Smooth muscle cell of the brain vasculature (primary cell): ENCODE measurements at regions not wholly inside any gene's neighbourhood (a gene's known extent, or its start where the extent isn't known, plus 50 kb on each side); places are given as distances from the start of the nearest gene placed in this dataset.
"Not testable (repeated sequence)": the region's sequence is repeated elsewhere in the genome, so short reads cannot be mapped to it uniquely, and the experiment has no call there.

Experiments
- DNase-seq: peaks from one replicate; pipeline ENCODE4 v3.0.0-alpha.2; 2012; ENCODE audit warnings: low read depth, low spot score

DNA sequence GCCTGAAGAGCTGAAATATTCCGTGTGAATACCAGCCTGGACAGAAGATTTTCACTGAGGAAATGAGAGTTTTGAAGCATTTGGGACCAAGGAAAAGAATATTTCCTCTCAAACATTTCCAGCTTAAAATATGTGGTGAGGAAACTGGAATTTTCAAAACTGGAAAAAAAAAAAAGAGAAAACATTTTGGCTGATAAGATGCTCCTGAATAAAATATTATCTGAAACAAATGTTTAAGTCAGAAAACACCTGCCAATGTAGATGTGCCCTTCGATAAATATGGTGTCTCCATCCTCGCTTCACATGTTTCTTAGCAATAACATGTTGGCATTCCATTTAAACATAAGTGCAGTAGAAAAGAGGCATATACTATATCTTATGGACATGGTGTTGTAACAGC lies 567.0 kb downstream of the PRKD1 start:
- no peak for DNase-seq

DNA sequence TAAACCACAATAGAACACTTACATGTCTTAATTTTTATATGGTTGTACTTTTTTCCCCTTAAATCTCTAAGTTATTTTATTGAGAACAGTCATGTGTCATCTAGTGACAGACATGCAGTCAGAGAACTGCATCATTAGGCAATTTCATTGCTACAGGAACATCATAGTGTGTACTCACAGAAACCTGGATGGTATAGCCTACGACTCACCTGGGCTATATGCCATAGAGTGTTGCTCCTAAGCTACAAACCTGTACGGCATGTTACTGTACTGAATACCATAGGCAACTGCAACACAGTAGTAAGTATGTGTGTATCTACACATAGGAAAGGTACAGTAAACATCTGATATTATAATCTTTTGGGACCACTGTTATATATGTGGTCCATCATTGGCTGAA lies 557.6 kb downstream of the PRKD1 start:
- DNase-seq = no peak

DNA sequence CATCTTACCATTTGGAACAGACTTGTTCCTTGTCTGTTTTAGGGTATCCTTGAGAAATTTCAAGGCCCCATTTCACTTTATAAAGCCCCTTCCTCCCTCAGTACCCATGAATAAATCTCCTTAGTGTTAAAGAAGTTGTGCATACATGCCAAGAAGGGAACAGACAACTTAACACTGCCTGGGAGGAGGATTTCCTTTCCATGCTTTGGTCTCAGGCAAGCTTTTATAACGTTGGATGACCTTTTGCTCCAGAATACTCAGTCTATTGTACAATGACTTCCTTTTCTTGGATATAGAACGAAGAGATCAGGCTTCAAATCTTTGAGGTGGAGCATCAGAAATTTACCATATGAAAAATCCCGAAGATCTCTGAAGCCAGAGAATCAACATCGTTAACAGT lies 551.4 kb downstream of the PRKD1 start:
- DNase-seq = no peak

- no peak for DNase-seq
Observed at GRCh38 chr14:29380826-29381225, 546.8 kb downstream of the PRKD1 start.

- no peak for DNase-seq
Observed at GRCh38 chr14:29388571-29388970, 539.1 kb downstream of the PRKD1 start.

DNA sequence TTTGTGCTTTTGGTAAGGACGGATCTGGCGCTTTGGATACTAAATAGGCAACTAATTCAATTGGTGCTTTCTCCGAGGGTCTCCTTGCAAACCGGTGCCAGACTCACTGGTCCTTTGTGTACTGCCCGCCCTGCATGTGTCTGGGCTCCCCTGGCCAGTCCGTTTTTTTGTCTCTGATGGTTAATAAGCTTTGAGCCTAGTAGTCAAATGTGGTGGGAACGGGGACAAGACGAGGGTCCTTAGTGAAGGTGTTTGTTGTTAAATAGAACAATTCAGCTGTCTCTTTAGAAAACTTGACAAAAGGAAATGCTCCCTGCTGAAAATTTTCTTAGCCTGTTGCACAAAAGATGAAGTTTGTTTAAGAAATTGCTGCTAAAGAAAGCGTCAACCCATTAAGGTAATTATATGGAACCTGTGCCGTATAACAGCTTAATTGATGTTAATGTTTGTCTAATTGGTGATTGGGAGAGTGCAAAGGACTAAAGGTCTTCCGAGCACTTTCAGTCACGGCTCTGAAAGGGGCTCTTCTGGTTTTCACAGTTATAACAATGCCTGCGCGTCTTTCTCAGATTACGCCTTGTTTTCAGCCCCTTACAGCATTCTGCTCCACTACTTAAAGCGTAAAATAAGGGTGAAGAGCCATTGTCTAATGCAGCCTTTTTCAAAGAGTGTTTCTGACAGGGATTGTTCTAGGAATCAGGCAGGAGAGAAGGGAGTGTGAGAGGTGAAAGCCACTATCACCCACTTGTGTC lies 537.4 kb downstream of the PRKD1 start:
- DNase-seq = no peak

- no peak for DNase-seq
Observed at GRCh38 chr14:29391231-29391630, 536.4 kb downstream of the PRKD1 start.

GRCh38 chr14:29391801-29392200 lies 535.8 kb downstream of the PRKD1 start:
- DNase-seq = no peak

DNA sequence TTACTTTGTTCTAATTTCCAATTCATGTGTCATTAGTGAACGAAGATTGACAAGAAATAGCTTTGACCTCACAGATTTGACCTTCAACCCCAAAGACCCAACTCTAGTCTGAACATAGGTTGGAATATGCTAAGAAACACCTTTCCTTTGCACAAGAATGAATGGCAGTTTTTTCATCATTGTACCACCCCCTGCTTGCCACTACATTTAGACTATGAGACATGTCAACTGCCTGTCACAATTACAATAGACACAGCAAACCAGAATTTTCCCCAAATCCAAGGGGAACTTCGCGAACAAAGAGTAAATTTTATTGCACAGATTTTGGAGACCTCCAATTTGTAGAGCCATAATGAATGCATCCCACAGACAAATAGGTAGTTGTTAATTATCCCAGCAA lies 535.4 kb downstream of the PRKD1 start:
- DNase-seq = no peak

DNA sequence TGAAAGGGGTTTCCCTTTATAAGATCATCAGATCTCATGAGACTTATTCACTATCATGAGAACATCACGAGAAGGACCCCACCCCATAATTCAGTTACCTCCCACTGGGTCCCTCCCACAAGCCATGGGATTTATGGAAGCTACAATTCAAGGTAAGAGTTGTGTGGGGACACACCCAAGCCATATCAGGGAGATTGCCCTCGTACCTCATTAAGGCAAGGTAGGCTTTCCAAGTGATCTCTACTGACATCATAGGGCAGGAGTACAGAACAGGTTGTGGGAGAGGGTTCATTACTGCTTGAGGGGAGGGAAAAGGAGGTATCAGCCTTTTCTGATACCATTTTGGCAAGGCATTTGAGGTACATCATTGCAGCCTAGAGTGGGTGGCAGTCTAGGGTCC lies 524.6 kb downstream of the PRKD1 start:
- no peak for DNase-seq

GRCh38 chr14:29410581-29410980 lies 517.1 kb downstream of the PRKD1 start:
- no peak for DNase-seq

DNA sequence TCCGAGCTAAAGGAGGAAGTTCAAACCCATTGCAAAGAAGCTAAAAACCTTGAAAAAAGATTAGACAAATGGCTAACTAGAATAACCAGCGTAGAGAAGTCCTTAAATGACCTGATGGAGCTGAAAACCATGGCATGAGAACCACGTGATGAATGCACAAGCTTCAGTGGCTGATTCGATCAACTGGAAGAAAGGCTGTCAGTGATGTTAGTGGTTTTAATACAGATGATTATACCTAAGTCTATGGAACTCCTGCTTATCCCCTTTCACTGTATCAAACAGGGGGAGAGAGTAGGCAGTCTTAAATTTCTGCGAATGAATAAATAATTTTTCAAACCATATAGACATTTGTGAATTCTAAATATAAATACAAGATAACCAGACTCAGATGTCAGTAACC lies 512.7 kb downstream of the PRKD1 start:
- DNase-seq = not testable (repeated sequence)

DNA sequence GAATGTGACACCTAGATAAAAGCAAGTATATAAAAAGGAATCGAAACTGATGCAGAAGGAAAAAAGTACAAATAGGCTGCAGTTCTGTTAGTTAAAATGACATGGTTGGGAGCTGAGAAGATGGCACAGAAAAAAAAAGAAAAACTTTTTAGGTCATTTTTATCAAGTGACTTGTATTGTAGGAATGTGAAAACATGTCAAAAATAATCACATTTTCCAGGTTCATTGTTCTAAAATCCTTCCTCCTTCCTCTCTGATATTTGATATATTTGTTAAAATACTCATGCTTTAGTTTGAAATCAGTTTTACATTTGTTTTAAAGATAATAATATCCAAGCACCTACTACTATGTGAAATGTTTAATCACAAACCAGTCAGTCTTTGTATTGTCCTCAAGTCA lies 507.9 kb downstream of the PRKD1 start:
- DNase-seq = no peak

GRCh38 chr14:29421156-29421728 lies 506.4 kb downstream of the PRKD1 start:
- no peak for DNase-seq

DNA sequence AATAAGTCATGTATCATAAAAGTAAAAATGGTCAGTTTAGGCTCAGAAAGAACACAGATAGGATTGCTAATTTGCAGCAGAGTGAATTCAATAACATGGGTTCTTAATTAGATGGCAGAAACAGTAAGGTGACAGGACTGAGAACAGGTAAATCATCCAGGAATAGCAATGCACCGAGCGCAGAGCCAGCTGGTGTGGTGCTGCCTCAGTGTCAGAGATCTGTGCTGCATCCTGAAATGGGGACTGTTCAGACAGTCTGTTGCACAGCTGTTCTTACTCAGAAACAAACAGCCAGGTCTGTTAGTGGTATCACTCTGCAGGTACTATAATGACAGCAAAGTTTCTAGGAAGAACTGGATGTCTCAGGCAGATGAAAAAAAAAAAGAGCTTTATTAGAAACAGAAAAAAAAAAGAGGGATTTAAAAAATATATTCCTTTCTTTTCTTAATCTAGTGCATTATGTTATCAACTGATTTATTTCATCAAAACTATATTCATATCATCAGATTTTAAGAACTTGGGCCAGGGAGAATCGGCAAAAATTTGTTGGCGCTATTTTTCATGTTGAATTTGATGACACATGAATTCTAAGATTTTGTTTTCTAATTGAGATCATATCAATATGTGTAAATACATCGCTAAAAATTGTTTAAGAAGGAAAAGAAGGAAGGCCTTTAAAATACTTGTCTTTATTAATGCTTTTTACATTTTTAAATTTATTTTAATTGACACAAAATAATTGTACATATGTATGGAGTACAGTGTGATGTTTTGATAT lies 501.8 kb downstream of the PRKD1 start:
- DNase-seq = no peak

- DNase-seq = no peak
Observed at GRCh38 chr14:29442696-29443095, 485.0 kb downstream of the PRKD1 start.

DNA sequence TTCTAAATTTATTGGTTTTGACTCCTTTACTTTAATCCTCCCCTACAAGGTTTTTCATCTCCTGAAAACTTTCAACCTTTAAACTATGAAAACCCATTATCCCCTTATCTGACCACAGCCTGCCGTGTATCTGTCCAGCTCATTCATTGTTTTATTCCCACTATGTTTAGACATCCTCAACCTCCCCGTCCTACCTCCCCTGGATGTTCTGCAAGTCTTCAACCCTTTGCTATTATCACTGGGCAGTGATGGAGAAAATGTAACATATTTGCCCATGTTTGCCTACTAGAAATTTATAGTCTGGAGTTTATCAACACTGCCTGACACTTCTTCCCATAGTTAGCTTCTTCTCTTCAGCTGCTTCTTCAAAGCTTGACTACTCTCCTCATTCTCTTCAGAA lies 483.4 kb downstream of the PRKD1 start:
- no peak for DNase-seq

- DNase-seq = no peak
Observed at GRCh38 chr14:29444805-29445204, 482.8 kb downstream of the PRKD1 start.

DNA sequence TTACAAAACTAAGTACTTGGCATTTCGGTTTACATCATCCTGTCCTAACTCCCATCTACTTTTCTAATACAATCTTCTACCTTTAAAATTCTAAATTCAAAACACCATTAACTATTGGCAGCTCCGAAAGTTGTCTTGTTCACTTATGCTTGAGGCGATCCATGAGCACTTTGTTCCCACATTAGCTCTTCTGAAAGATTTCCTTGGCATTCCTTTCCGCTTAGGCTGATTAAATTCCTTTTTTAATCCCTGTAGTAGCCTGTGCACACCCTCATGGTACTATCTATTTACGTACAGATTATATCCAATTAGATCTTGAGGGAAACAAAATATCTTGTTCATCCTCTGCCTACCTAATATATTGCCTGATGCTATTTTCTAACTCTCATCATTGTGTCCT lies 480.7 kb downstream of the PRKD1 start:
- DNase-seq = no peak

DNA sequence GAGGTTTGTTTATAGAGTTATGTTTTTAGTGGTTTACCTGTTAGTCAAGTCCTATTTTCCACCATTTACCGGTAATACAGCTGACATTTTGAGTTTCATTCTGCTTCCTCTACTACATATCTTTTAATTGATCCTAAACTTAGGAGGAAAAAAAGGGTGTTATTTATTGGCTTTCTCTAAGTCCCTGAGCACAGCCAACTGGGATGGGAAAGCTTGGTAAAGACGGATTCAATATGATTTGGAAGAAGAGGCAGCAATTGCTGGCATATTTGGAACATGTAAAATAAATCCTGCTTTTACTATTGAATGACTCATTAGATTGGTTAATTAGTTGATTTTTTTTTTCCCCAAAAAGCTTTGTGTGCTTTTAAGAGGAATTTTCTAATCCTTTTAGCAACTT lies 475.7 kb downstream of the PRKD1 start:
- no peak for DNase-seq

DNA sequence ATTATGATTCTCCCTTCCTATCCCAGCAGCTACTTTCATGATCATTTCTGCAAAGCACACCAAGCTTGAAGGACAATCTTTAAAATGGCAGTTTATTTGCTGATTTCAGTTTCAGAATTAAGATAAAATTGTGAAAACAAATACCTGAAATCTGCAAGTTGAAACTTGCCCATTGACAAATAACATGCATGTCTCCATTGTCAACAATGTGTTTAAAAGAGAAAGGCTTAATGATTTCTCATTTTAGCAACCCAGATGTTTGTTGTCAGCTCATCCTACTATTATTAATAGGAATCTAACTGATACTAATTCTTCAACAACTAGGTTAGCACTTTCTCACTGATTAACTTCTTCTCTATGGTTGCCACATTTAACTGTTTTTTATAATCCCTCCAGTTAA lies 474.6 kb downstream of the PRKD1 start:
- no peak for DNase-seq

- DNase-seq = no peak
Observed at GRCh38 chr14:29454026-29454693, 473.5 kb downstream of the PRKD1 start.
